HEK293 (cell line): ENCODE measurements at regions not wholly inside any gene's neighbourhood (a gene's known extent, or its start where the extent isn't known, plus 50 kb on each side); places are given as distances from the start of the nearest gene placed in this dataset.

Source experiments
- CTCF ChIA-PET: fragments of 350-600 bp; formaldehyde crosslinking; extraction: SDS; loops from one replicate; lab custom pipeline; 2021; ENCODE audit warnings: antibody characterized with exemption; lab: Yijun Ruan, JAX
- POLR2A ChIA-PET: fragments of 300-600 bp; formaldehyde crosslinking; extraction: SDS; loops from one replicate; lab custom pipeline; 2020; ENCODE audit warnings: antibody characterized with exemption, inconsistent platforms; lab: Yijun Ruan, JAX
- H3K27ac ChIP-seq: fragments of 200-500 bp; sonication (Bioruptor generic); 2 replicates; pipeline ENCODE4 v1.5.1; 2014; ENCODE audit warnings: low read depth, low read length, control low read depth, inconsistent platforms; ENCODE audit errors: extremely low read depth
- H3K36me3 ChIP-seq, 2 experiments: fragments of 200-500 bp in 1 of 2; sonication (Bioruptor generic) in 1 of 2; 1 replicate in 1 of 2; 2 replicates in 1 of 2; pipeline ENCODE4 v1.5.1; 2014 to 2017; ENCODE audit warnings: inconsistent platforms in 2 of 2, low read length in 2 of 2; ENCODE audit not compliant: control insufficient read depth in 2 of 2, insufficient read depth in 1 of 2
- H3K4me1 ChIP-seq: fragments of 200-500 bp; sonication (Bioruptor generic); 2 replicates; pipeline ENCODE4 v1.5.1; 2014; ENCODE audit warnings: mild to moderate bottlenecking, low read length, inconsistent platforms; ENCODE audit not compliant: control insufficient read depth, insufficient read depth
- H3K4me3 ChIP-seq: 2 replicates; pipeline ENCODE4 v1.5.1; 2011; ENCODE audit warnings: low read depth, mild to moderate bottlenecking, control low read depth, low read length, moderate library complexity
- H3K9me3 ChIP-seq: fragments of 200-500 bp; sonication (Bioruptor generic); 2 replicates; pipeline ENCODE4 v1.5.1; 2014; ENCODE audit warnings: low read depth, low read length, inconsistent platforms; ENCODE audit not compliant: control insufficient read depth, insufficient read depth
- KLF9 ChIP-seq: fragments of 450-650 bp; formaldehyde crosslinking; IDR thresholded peaks from 2 replicates; pipeline ENCODE4 v1.5.1; 2016; ENCODE audit warnings: missing biosample characterization, missing genetic modification characterization, low read depth
- MEIS1 ChIP-seq: sonication (generic); formaldehyde crosslinking; IDR thresholded peaks from 2 replicates; pipeline ENCODE4 v1.8.1; 2022; ENCODE audit warnings: missing genetic modification reagents, mild to moderate bottlenecking, borderline replicate concordance
- PRDM6 ChIP-seq: fragments of 450-650 bp; formaldehyde crosslinking; IDR thresholded peaks from 2 replicates; pipeline ENCODE4 v1.5.1; 2017; ENCODE audit warnings: missing biosample characterization, missing genetic modification characterization
- TCF7L2 ChIP-seq: IDR thresholded peaks from 2 replicates; pipeline ENCODE4 v1.6.1; 2011; ENCODE audit warnings: low read depth, mild to moderate bottlenecking, inconsistent platforms, low read length, moderate library complexity, borderline replicate concordance
- WT1 ChIP-seq: fragments of 450-650 bp; formaldehyde crosslinking; IDR thresholded peaks from 2 replicates; pipeline ENCODE4 v1.5.1; 2016; ENCODE audit warnings: missing biosample characterization, missing genetic modification characterization
- ZBTB44 ChIP-seq: fragments of 450-650 bp; IDR thresholded peaks from 2 replicates; pipeline ENCODE4 v1.5.1; 2018; ENCODE audit warnings: missing biosample characterization, mild to moderate bottlenecking, missing genetic modification characterization
- ZBTB8A ChIP-seq: fragments of 450-650 bp; formaldehyde crosslinking; IDR thresholded peaks from 2 replicates; pipeline ENCODE4 v1.5.1; 2016; ENCODE audit warnings: missing biosample characterization, missing genetic modification characterization
- ZFP3 ChIP-seq: fragments of 450-650 bp; formaldehyde crosslinking; IDR thresholded peaks from 2 replicates; pipeline ENCODE4 v1.5.1; 2016; ENCODE audit warnings: low read depth, missing biosample characterization, missing genetic modification characterization
- ZNF18 ChIP-seq: fragments of 450-650 bp; formaldehyde crosslinking; IDR thresholded peaks from 2 replicates; pipeline ENCODE4 v1.5.1; 2016; ENCODE audit warnings: missing biosample characterization, missing genetic modification characterization
- ZNF184 ChIP-seq: fragments of 450-650 bp; IDR thresholded peaks from 2 replicates; pipeline ENCODE4 v1.5.1; 2018; ENCODE audit warnings: missing biosample characterization, mild to moderate bottlenecking, missing genetic modification characterization
- ZNF398 ChIP-seq: fragments of 450-650 bp; formaldehyde crosslinking; IDR thresholded peaks from 2 replicates; pipeline ENCODE4 v1.5.1; 2017; ENCODE audit warnings: missing biosample characterization, missing genetic modification characterization
- ZNF449 ChIP-seq: fragments of 450-650 bp; formaldehyde crosslinking; IDR thresholded peaks from 2 replicates; pipeline ENCODE4 v1.5.1; 2017; ENCODE audit warnings: missing biosample characterization, mild to moderate bottlenecking, missing genetic modification characterization, moderate library complexity
- ZNF514 ChIP-seq: fragments of 450-650 bp; formaldehyde crosslinking; IDR thresholded peaks from 2 replicates; pipeline ENCODE4 v1.5.1; 2016; ENCODE audit warnings: missing biosample characterization, missing genetic modification characterization
- ZNF664 ChIP-seq: fragments of 450-650 bp; formaldehyde crosslinking; IDR thresholded peaks from 2 replicates; pipeline ENCODE4 v1.5.1; 2016; ENCODE audit warnings: missing biosample characterization, missing genetic modification characterization
- ZNF792 ChIP-seq: fragments of 450-650 bp; formaldehyde crosslinking; IDR thresholded peaks from 2 replicates; pipeline ENCODE4 v1.5.1; 2016; ENCODE audit warnings: missing biosample characterization, missing genetic modification characterization
- ZNF837 ChIP-seq: fragments of 450-650 bp; formaldehyde crosslinking; IDR thresholded peaks from 2 replicates; pipeline ENCODE4 v1.5.1; 2016; ENCODE audit warnings: missing biosample characterization, missing genetic modification characterization

- no peaks in the 10 kb centered on the region for H3K4me1 ChIP-seq
- no peak overlapping the region for H3K4me3 ChIP-seq
- H3K36me3 ChIP-seq: no peaks in the 10 kb centered on the region
- CTCF ChIA-PET: interaction anchor here (0.6 kb wide), 1 partner anchor 1037 kb away, joined by 4 read pairs; no protein-coding TSS in a partner anchor
- no peak for TF ChIP-seq ZNF514 (tag by site-specific recombination)
- TF ChIP-seq TCF7L2: peak; percentile 19; the same call in 1 of the 2 replicates
- TF ChIP-seq, all 188 proteins: peak for 1
- no peaks in the 10 kb centered on the region for H3K9me3 ChIP-seq
- POLR2A ChIA-PET: interaction anchor here (0.5 kb wide), 1 partner anchor 19 kb away, joined by 5 read pairs; no protein-coding TSS in a partner anchor
- H3K27ac ChIP-seq: no peak overlapping the region
Measured at GRCh38 chr6:148269386-148269785, 73.3 kb upstream of the SASH1 start.

- TF ChIP-seq ZNF514 (tag by site-specific recombination) (no peak), ZNF18 (tag by site-specific recombination) (no peak), KLF9 (no peak), ZNF449 (no peak), ZNF184 (tag by site-specific recombination) (no peak), WT1 (tag by site-specific recombination) (no peak), ZFP3 (no peak), ZNF664 (tag by site-specific recombination) (no peak), ZBTB44 (tag by site-specific recombination) (no peak), MEIS1 (CRISPR knock-in tag) (no peak), ZNF398 (tag by site-specific recombination) (no peak), ZBTB8A (tag by site-specific recombination) (no peak), PRDM6 (tag by site-specific recombination) (no peak), ZNF837 (tag by site-specific recombination) (no peak), ZNF792 (tag by site-specific recombination) (no peak)
- no peaks in the 10 kb centered on the region for H3K9me3 ChIP-seq
- no peak overlapping the region for H3K4me3 ChIP-seq
- CTCF ChIA-PET: interaction anchor here (1.1 kb wide), 1 partner anchor 193 kb away, joined by 3 read pairs; no protein-coding TSS in a partner anchor
- H3K36me3 ChIP-seq: no peaks in the 10 kb centered on the region
- H3K4me1 ChIP-seq: no peaks in the 10 kb centered on the region
- H3K27ac ChIP-seq: no peak overlapping the region
- POLR2A ChIA-PET: no interaction called here
Measured at GRCh38 chr6:148271711-148272439, 70.8 kb upstream of the SASH1 start.
